Neutrophil (primary cell): ENCODE measurements at regions not wholly inside any gene's neighbourhood (a gene's known extent, or its start where the extent isn't known, plus 50 kb on each side); places are given as distances from the start of the nearest gene placed in this dataset.

ENCODE experiments used
- H3K27ac ChIP-seq: fragments of 200-600 bp; sonication (generic); 2 replicates; pipeline ENCODE4 v1.5.1; 2016; ENCODE audit warnings: mild to moderate bottlenecking, moderate library complexity
- H3K27me3 ChIP-seq: fragments of 200-600 bp; sonication (generic); 2 replicates; pipeline ENCODE4 v1.6.0; 2016; ENCODE audit warnings: mild to moderate bottlenecking
- H3K36me3 ChIP-seq: fragments of 200-600 bp; sonication (generic); 2 replicates; pipeline ENCODE4 v1.5.1; 2017
- H3K4me1 ChIP-seq, 2 experiments: fragments of 200-600 bp in 1 of 2; sonication (generic) in 1 of 2; 1 replicate in 1 of 2; 2 replicates in 1 of 2; pipeline versions ENCODE4 v1.5.1 to v1.6.1; 2013 to 2016; ENCODE audit warnings: low read depth in 1 of 2, low read length in 1 of 2, mild to moderate bottlenecking in 1 of 2, moderate library complexity in 1 of 2; ENCODE audit not compliant: control insufficient read depth in 1 of 2, insufficient read depth in 1 of 2
- H3K4me3 ChIP-seq, 2 experiments: fragments of 200-600 bp in 1 of 2; sonication (generic) in 1 of 2; 1 replicate in 1 of 2; 2 replicates in 1 of 2; pipeline ENCODE4 v1.5.1; 2013 to 2016; ENCODE audit warnings: low read depth in 1 of 2, low read length in 1 of 2, mild to moderate bottlenecking in 1 of 2, moderate library complexity in 1 of 2
- H3K9me3 ChIP-seq: fragments of 200-600 bp; sonication (generic); 2 replicates; pipeline ENCODE4 v1.5.1; 2016
- CTCF ChIP-seq: fragments of 200-600 bp; sonication (generic); IDR thresholded peaks from 2 replicates; pipeline ENCODE4 v1.5.1; 2016; ENCODE audit warnings: antibody characterized with exemption

GRCh38 chr21:33987461-33987860 lies 71.9 kb upstream of the ATP5PO start:
- Histone ChIP-seq H3K9me3 (no peaks in the 10 kb centered on the region), H3K27me3 (no peaks in the 10 kb centered on the region), H3K27ac (no peak overlapping the region), H3K36me3 (no peaks in the 10 kb centered on the region), H3K4me1 (no peaks in the 10 kb centered on the region), H3K4me3 (no peak overlapping the region)
- no peak for TF ChIP-seq CTCF

GRCh38 chr21:33985117-33986050 lies 69.8 kb upstream of the ATP5PO start:
- Histone ChIP-seq H3K4me1 (no peaks in the 10 kb centered on the region), H3K27me3 (no peaks in the 10 kb centered on the region), H3K27ac (no peak overlapping the region), H3K36me3 (no peaks in the 10 kb centered on the region), H3K4me3 (no peak overlapping the region), H3K9me3 (no peaks in the 10 kb centered on the region)
- TF ChIP-seq CTCF: no peak

- Histone ChIP-seq H3K36me3 (no peaks in the 10 kb centered on the region), H3K4me3 (no peak overlapping the region), H3K9me3 (no peaks in the 10 kb centered on the region), H3K27me3 (no peaks in the 10 kb centered on the region), H3K4me1 (no peaks in the 10 kb centered on the region), H3K27ac (no peak overlapping the region)
- TF ChIP-seq CTCF: no peak
Measured at GRCh38 chr21:33984021-33984481, 68.4 kb upstream of the ATP5PO start.

- no peaks in the 10 kb centered on the region for H3K36me3 ChIP-seq
- no peak overlapping the region for H3K4me3 ChIP-seq
- peaks cover 3 to 8% of the 10 kb centered on the region in 2 experiments for H3K4me1 ChIP-seq
- H3K27me3 ChIP-seq: no peaks in the 10 kb centered on the region
- no peaks in the 10 kb centered on the region for H3K9me3 ChIP-seq
- no peak for TF ChIP-seq CTCF
- no peak overlapping the region for H3K27ac ChIP-seq
Measured at GRCh38 chr21:33981391-33982101, 65.9 kb upstream of the ATP5PO start.

GRCh38 chr21:33980276-33980916 lies 64.8 kb upstream of the ATP5PO start:
- peaks cover 13 to 19% of the 10 kb centered on the region in 2 experiments for H3K4me1 ChIP-seq
- no peaks in the 10 kb centered on the region for H3K9me3 ChIP-seq
- H3K27ac ChIP-seq: no peak overlapping the region
- H3K27me3 ChIP-seq: no peaks in the 10 kb centered on the region
- no peaks in the 10 kb centered on the region for H3K36me3 ChIP-seq
- H3K4me3 ChIP-seq: no peak overlapping the region
- TF ChIP-seq CTCF: no peak
